Uterus (tissue), 2 donors: ENCODE measurements at regions not wholly inside any gene's neighbourhood (a gene's known extent, or its start where the extent isn't known, plus 50 kb on each side); places are given as distances from the start of the nearest gene placed in this dataset.

Source experiments
- CTCF ChIP-seq, 4 experiments: fragments of 200-600 bp in 2 of 4; fragments of 450-650 bp in 2 of 4; sonication (generic) in 2 of 4; IDR thresholded peaks; one replicate each; pipeline ENCODE4 v1.5.1; 2016 to 2019; ENCODE audit warnings: antibody characterized with exemption in 4 of 4, mild to moderate bottlenecking in 2 of 4, moderate library complexity in 1 of 4
- POLR2A ChIP-seq, 2 donors: fragments of 450-650 bp; IDR thresholded peaks; one replicate each; pipeline ENCODE4 v1.6.1; 2016; ENCODE audit warnings: antibody characterized with exemption in 2 of 2, mild to moderate bottlenecking in 1 of 2, moderate library complexity in 1 of 2

GRCh38 chr11:81368192-81368591, 1365.5 kb downstream of the FAM181B start:
- TF ChIP-seq POLR2A (IDR thresholded peaks at IDR 0.05) = no peak
- no peak for TF ChIP-seq CTCF (IDR thresholded peaks at IDR 0.05)
